ENCODE measurements at regions not wholly inside any gene's neighbourhood (a gene's known extent, or its start where the extent isn't known, plus 50 kb on each side); places are given as distances from the start of the nearest gene placed in this dataset.

DNA sequence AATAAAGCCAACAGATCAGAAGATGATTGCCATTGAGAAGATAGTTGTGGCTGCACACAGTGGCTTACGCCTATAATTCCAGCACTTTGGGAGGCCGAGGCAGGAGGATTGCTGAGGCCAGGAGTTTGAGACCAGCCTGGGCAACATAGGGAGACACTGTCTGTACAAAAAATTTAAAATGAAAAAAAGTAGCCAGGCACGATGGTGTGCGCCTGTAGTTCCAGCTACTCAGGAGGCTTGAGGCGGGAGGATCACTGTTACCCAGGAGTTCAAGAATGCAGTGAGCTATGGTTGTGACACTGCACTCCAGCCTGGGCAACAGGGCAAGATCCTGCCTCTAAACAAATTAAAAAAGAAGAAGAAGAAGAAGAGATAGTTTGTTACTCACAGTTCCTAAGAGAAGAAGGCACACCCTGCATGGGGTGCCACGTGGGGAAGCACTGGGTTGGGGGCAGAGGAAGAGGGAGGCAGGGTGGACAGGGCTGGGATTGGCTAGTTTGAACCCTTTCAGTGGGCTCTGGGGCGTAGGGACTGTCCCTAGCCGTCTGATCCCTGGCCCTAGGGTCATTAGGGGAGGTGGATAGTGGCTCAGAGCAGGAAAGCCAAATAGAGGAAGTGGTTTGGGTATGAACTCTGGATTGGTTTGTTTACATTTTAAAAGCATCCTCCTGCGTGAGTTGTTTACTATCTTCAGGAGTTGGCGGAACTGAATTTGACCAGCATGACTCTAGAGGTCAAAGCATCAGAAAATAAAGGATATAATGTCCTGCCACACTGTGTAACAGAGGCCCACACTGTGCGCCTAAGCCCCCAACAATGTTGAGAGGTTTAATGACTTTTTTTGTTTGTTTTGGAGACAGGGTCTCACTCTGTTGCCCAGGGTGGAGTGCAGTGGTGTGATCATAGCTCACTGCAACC lies 60.5 kb upstream of the MEDAG start (continued):
- TF ChIP-seq, protein P1, sequence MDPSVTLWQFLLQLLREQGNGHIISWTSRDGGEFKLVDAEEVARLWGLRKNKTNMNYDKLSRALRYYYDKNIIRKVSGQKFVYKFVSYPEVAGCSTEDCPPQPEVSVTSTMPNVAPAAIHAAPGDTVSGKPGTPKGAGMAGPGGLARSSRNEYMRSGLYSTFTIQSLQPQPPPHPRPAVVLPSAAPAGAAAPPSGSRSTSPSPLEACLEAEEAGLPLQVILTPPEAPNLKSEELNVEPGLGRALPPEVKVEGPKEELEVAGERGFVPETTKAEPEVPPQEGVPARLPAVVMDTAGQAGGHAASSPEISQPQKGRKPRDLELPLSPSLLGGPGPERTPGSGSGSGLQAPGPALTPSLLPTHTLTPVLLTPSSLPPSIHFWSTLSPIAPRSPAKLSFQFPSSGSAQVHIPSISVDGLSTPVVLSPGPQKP (IDR thresholded peaks at IDR 0.05; ENCODE audit: borderline replicate concordance, low read depth, low read length), result no peak

GRCh38 chr13:30846311-30846710 lies 59.8 kb upstream of the MEDAG start:
- Histone ChIP-seq H3K4me2 (ENCODE audit: low read depth, low read length) (no peak overlapping the region), H2BK120ac (ENCODE audit: low read depth, low read length) (0 out of 2 replicates have a peak overlapping the region, but pooled peaks have one; percentile 89), H3K36me3 (ENCODE audit: control insufficient read depth, insufficient read depth, low read length) (no peaks in the 10 kb centered on the region), H3K27ac (ENCODE audit: insufficient read depth, low read length) (peak overlapping the region; percentile 24; the same call in 1 of the 2 replicates), H4K8ac (ENCODE audit: low read depth in 2 of 2, low read length in 2 of 2) (peak overlapping the region; percentile 42 to 50; a peak in 2 of 4 replicates), H3K4ac (ENCODE audit: low read depth, low read length) (peak overlapping the region; percentile 48; the same call in 1 of the 2 replicates), H3K4me3 (ENCODE audit: insufficient read depth, low read depth, low read length) (no peak overlapping the region), H4K5ac (ENCODE audit: low read depth, low read length) (0 out of 2 replicates have a peak overlapping the region, but pooled peaks have one; percentile 8), H2AK5ac (ENCODE audit: low read depth, low read length) (peak overlapping the region; percentile 44), H3K4me1 (ENCODE audit: control insufficient read depth, insufficient read depth, low read length) (peaks cover 20% of the 10 kb centered on the region), H2AFZ (replicated peaks; ENCODE audit: low read length, poor library complexity) (no peak overlapping the region), H3K23ac (ENCODE audit: low read depth, low read length) (no peak overlapping the region), H2BK5ac (ENCODE audit: low read depth, low read length, poor library complexity, severe bottlenecking) (no peak overlapping the region), H3K9me3 (ENCODE audit: control insufficient read depth, insufficient read depth, low read length) (no peaks in the 10 kb centered on the region), H3K9me1 (ENCODE audit: insufficient read depth, low read length) (peaks cover 60% of the 10 kb centered on the region), H4K91ac (ENCODE audit: insufficient read depth, low read depth, low read length) (no peak overlapping the region), H2BK15ac (ENCODE audit: low read depth, low read length) (peak overlapping the region; percentile 90; the same call in 1 of the 3 replicates), H3K14ac (replicated peaks; ENCODE audit: low read depth, low read length) (peak overlapping the region; percentile 30; the same call in 1 of the 2 replicates), H4K20me1 (ENCODE audit: insufficient read depth, low read length) (no peaks in the 10 kb centered on the region), H3K18ac (ENCODE audit: low read depth, low read length) (peak overlapping the region; percentile 36; the same call in 1 of the 2 replicates), H2BK20ac (ENCODE audit: low read depth, low read length) (peak overlapping the region; percentile 86; the same call in 1 of the 2 replicates), H2AK9ac (replicated peaks; ENCODE audit: low read depth, low read length, poor library complexity) (no peak overlapping the region), H3K56ac (ENCODE audit: extremely low read depth, insufficient read depth, low read length) (no peak overlapping the region), H3K79me1 (ENCODE audit: low read depth in 1 of 2, low read length in 2 of 2) (peaks cover 0 to 23% of the 10 kb centered on the region in 2 experiments; a peak in 2 of 4 replicates), H3K27me3 (ENCODE audit: control insufficient read depth, insufficient read depth, low read length) (no peaks in the 10 kb centered on the region), H3K9ac (ENCODE audit: low read depth, low read length) (no peak overlapping the region)
- in situ Hi-C loops (cut with MboI; ENCODE audit: low sequenced_read_pairs) (no loop called here), dilution Hi-C loops (cut with HindIII; ENCODE audit: low sequenced_read_pairs, unreplicated experiment) (no loop called here), intact Hi-C loops (cut with micrococcal nuclease) (no loop called here)
- TF ChIP-seq BHLHE40 (IDR thresholded peaks at IDR 0.05; ENCODE audit: low read depth, low read length) (no peak), FOS (IDR thresholded peaks at IDR 0.05; ENCODE audit: low read depth, low read length) (peak; percentile 27; the same call in 1 of the 2 replicates)
- ChIA-PET CTCF (interaction anchor here (1.2 kb wide), 1 partner anchor 10 kb away, joined by 3 read pairs; no protein-coding TSS in a partner anchor), POLR2A (ENCODE audit: unreplicated experiment) (no interaction called here)
- ATAC-seq (ENCODE audit: low read depth) (no peak), DNase-seq (peak; percentile 49)
- no CpG with 5 or more reads among the region's 2 CpGs for WGBS, 2 experiments (ENCODE audit: extremely low coverage in 2 of 2, insufficient read length in 1 of 2)
- BruUV-seq (replicated peaks), result no TSS peak
